Neural progenitor cell (in vitro differentiated cells): ENCODE measurements at regions not wholly inside any gene's neighbourhood (a gene's known extent, or its start where the extent isn't known, plus 50 kb on each side); places are given as distances from the start of the nearest gene placed in this dataset.
A peak's percentile ranks its signal among the peaks of the same experiment; 100 is the strongest.

ENCODE experiments used
- DNase-seq: peaks from one replicate; pipeline ENCODE4 v3.0.0-alpha.2; 2016; ENCODE audit warnings: low spot score
- H2AFZ ChIP-seq: fragments of 200-600 bp; sonication (generic); replicated peaks from 2 replicates; pipeline ENCODE4 v1.6.1; 2016; ENCODE audit warnings: antibody characterized with exemption
- H3F3A ChIP-seq: fragments of 200-600 bp; sonication (generic); 2 replicates; pipeline ENCODE4 v1.6.1; 2016; ENCODE audit warnings: antibody characterized with exemption, low read depth
- H3K27ac ChIP-seq: fragments of 200-600 bp; sonication (generic); 2 replicates; pipeline ENCODE4 v1.5.1; 2016; ENCODE audit warnings: mild to moderate bottlenecking
- H3K27me3 ChIP-seq: fragments of 200-600 bp; sonication (generic); 2 replicates; pipeline ENCODE4 v1.6.1; 2016; ENCODE audit warnings: mild to moderate bottlenecking, moderate library complexity
- H3K36me3 ChIP-seq: fragments of 200-600 bp; sonication (generic); 2 replicates; pipeline ENCODE4 v1.5.1; 2016
- H3K4me1 ChIP-seq: fragments of 200-600 bp; sonication (generic); 2 replicates; pipeline ENCODE4 v1.6.1; 2016; ENCODE audit warnings: mixed run types
- H3K4me2 ChIP-seq: fragments of 200-600 bp; sonication (generic); 2 replicates; pipeline ENCODE4 v1.6.1; 2016
- H3K4me3 ChIP-seq: fragments of 200-600 bp; sonication (generic); 2 replicates; pipeline ENCODE4 v1.5.1; 2016
- H3K79me2 ChIP-seq: fragments of 200-600 bp; sonication (generic); 2 replicates; pipeline ENCODE4 v1.6.1; 2016; ENCODE audit warnings: low read depth
- H3K9ac ChIP-seq: fragments of 200-600 bp; sonication (generic); 2 replicates; pipeline ENCODE4 v1.6.1; 2016
- H3K9me3 ChIP-seq: fragments of 200-600 bp; sonication (generic); 2 replicates; pipeline ENCODE4 v1.5.1; 2016; ENCODE audit warnings: low read depth
- H4K20me1 ChIP-seq: fragments of 200-600 bp; sonication (generic); 2 replicates; pipeline ENCODE4 v1.6.1; 2016; ENCODE audit warnings: low read depth
- H3K27ac Mint-ChIP-seq: 3 replicates; pipeline ENCODE4 v1.8.0; 2021; ENCODE audit warnings: mixed read lengths
- H3K27me3 Mint-ChIP-seq: 2 replicates; pipeline ENCODE4 v1.8.0; 2022; ENCODE audit warnings: low read depth, mild to moderate bottlenecking, inconsistent platforms, moderate library complexity, mixed read lengths; ENCODE audit not compliant: insufficient read depth
- H3K36me3 Mint-ChIP-seq: 3 replicates; pipeline ENCODE4 v1.8.0; 2021; ENCODE audit warnings: mixed read lengths
- H3K4me1 Mint-ChIP-seq: 3 replicates; pipeline ENCODE4 v1.8.0; 2021; ENCODE audit warnings: mixed read lengths
- H3K4me3 Mint-ChIP-seq: 3 replicates; pipeline ENCODE4 v1.8.0; 2021; ENCODE audit warnings: mild to moderate bottlenecking, moderate library complexity, mixed read lengths
- H3K9me3 Mint-ChIP-seq: 3 replicates; pipeline ENCODE4 v1.8.0; 2020; ENCODE audit warnings: mixed read lengths
- CTCF ChIP-seq: fragments of 200-600 bp; sonication (generic); IDR thresholded peaks from 2 replicates; pipeline ENCODE4 v1.5.1; 2017; ENCODE audit warnings: antibody characterized with exemption, mild to moderate bottlenecking
- EZH2 ChIP-seq: fragments of 200-600 bp; sonication (generic); IDR thresholded peaks from 2 replicates; pipeline ENCODE4 v1.6.1; 2017; ENCODE audit warnings: antibody characterized with exemption, mild to moderate bottlenecking, moderate library complexity
- EZH2phosphoT487 ChIP-seq: fragments of 200-600 bp; sonication (generic); IDR thresholded peaks from 2 replicates; pipeline ENCODE4 v1.6.1; 2017; ENCODE audit warnings: antibody characterized with exemption

DNA sequence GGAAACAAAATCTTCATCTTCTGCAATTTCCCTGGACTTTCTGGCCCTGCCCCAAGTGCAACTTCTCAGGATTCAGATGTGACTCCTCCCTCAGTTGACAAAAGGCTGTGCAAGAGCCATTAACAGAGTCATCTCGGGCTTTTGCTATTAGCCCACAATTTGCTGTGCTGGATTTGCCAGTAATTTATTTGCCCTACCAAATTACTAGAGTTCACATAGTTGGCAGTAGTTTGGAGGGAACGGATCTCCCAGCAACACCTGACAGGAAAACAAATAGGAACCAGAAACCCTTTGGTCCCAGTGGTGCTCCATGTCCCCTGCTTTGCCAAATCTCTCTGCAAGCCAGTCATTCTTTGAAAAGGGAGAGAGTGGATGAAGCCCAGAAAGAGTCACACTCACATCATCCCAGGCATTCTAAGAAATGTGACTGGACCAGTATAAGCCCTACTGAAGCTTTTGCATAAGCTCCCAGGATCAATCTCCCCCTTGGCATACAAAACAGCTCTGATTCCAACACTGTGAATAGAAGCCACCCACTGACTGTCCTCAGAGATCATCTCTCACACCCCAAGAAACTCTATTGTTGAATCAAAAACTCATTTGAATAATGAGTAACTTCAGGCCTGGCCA is 350.1 kb upstream of the NBEA start:
- Histone ChIP-seq H3K4me1 (peaks cover 24% of the 10 kb centered on the region), H3K27me3 (no peaks in the 10 kb centered on the region), H3K36me3 (no peaks in the 10 kb centered on the region), H3K79me2 (no peaks in the 10 kb centered on the region), H3K27ac (peak overlapping the region; percentile 39), H3F3A (peaks cover 19% of the 10 kb centered on the region), H4K20me1 (no peaks in the 10 kb centered on the region), H2AFZ (no peak overlapping the region), H3K9me3 (no peaks in the 10 kb centered on the region), H3K9ac (no peak overlapping the region), H3K4me2 (peak overlapping the region; percentile 19), H3K4me3 (no peak overlapping the region)
- Mint-ChIP-seq H3K36me3 (no peaks in the 10 kb centered on the region), H3K27ac (peak overlapping the region; percentile 42), H3K4me1 (peaks cover 20% of the 10 kb centered on the region), H3K9me3 (peaks cover 9% of the 10 kb centered on the region), H3K4me3 (no peak overlapping the region), H3K27me3 (no peaks in the 10 kb centered on the region)
- no peak for TF ChIP-seq EZH2phosphoT487
- peak; percentile 35 for DNase-seq

DNA sequence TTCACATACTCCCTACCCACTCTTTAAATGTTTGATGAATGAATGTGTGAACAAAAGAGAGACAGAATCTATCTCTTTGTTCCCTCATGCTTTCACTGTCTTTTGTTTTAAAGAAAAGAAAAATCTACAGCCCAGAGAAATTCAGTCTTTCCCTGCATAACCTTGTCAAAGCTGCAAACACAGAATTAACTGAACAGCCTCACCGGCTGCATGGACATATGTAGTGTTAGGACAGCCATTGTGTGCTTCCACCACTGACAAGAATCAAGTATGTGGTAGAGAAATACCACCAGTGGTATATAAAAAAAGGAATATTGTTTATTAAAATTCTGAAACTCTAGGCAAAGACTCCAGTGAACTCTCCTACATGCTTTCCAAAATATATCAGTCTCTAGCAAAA is 348.4 kb upstream of the NBEA start:
- Mint-ChIP-seq H3K9me3 (peaks cover 10% of the 10 kb centered on the region), H3K27ac (no peak overlapping the region), H3K36me3 (no peaks in the 10 kb centered on the region), H3K4me3 (no peak overlapping the region), H3K4me1 (peaks cover 20% of the 10 kb centered on the region), H3K27me3 (no peaks in the 10 kb centered on the region)
- peaks cover 19% of the 10 kb centered on the region for H3F3A ChIP-seq
- no peak overlapping the region for H3K9ac ChIP-seq
- H3K4me1 ChIP-seq = peaks cover 24% of the 10 kb centered on the region
- H3K4me2 ChIP-seq = no peak overlapping the region
- H3K79me2 ChIP-seq = no peaks in the 10 kb centered on the region
- no peak for DNase-seq
- H4K20me1 ChIP-seq = no peaks in the 10 kb centered on the region
- no peak for TF ChIP-seq EZH2phosphoT487
- TF ChIP-seq CTCF = no peak
- TF ChIP-seq EZH2 = no peak
- no peak overlapping the region for H2AFZ ChIP-seq
- H3K4me3 ChIP-seq = no peak overlapping the region
- no peak overlapping the region for H3K27ac ChIP-seq
- H3K9me3 ChIP-seq = no peaks in the 10 kb centered on the region
- H3K27me3 ChIP-seq = no peaks in the 10 kb centered on the region
- H3K36me3 ChIP-seq = no peaks in the 10 kb centered on the region

DNA sequence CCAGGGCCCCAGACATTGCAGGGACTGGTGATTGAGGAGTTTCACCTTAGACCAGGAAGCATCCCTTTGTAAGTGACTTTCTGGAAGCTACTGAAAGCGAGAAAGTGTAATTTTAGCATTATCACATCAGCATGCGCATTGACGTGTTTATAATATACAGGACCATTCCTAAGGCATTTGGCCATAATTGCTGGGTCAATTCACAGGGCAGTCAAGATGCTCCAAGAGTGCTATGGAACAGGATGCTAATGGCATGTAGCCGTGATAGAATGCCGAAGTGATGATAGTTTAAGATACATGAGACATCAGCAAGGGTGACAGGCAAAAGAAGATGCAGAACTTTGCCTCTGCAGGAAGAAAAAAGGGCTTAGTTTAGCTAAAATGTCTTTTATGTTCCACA is 347.6 kb upstream of the NBEA start:
- H3K9ac ChIP-seq = no peak overlapping the region
- no peaks in the 10 kb centered on the region for H3K27me3 Mint-ChIP-seq
- no peak overlapping the region for H3K27ac Mint-ChIP-seq
- no peaks in the 10 kb centered on the region for H4K20me1 ChIP-seq
- peaks cover 10% of the 10 kb centered on the region for H3K9me3 Mint-ChIP-seq
- no peak overlapping the region for H3K4me3 ChIP-seq
- peaks cover 19% of the 10 kb centered on the region for H3F3A ChIP-seq
- no peaks in the 10 kb centered on the region for H3K79me2 ChIP-seq
- DNase-seq = no peak
- H3K4me1 Mint-ChIP-seq = peaks cover 20% of the 10 kb centered on the region
- H3K27ac ChIP-seq = no peak overlapping the region
- no peak overlapping the region for H2AFZ ChIP-seq
- no peak overlapping the region for H3K4me3 Mint-ChIP-seq
- no peaks in the 10 kb centered on the region for H3K27me3 ChIP-seq
- no peaks in the 10 kb centered on the region for H3K9me3 ChIP-seq
- TF ChIP-seq CTCF (no peak), EZH2phosphoT487 (no peak)
- H3K36me3 ChIP-seq = no peaks in the 10 kb centered on the region
- no peak overlapping the region for H3K4me2 ChIP-seq
- H3K4me1 ChIP-seq = peaks cover 24% of the 10 kb centered on the region
- no peaks in the 10 kb centered on the region for H3K36me3 Mint-ChIP-seq

GRCh38 chr13:34608331-34608730 is 333.7 kb upstream of the NBEA start:
- no peak overlapping the region for H3K4me2 ChIP-seq
- no peak overlapping the region for H3K4me3 Mint-ChIP-seq
- no peaks in the 10 kb centered on the region for H3K27me3 ChIP-seq
- no peak overlapping the region for H2AFZ ChIP-seq
- H3K4me1 ChIP-seq = peaks cover 7% of the 10 kb centered on the region
- H3K27me3 Mint-ChIP-seq = peaks cover 4% of the 10 kb centered on the region
- H4K20me1 ChIP-seq = no peaks in the 10 kb centered on the region
- no peaks in the 10 kb centered on the region for H3K9me3 Mint-ChIP-seq
- peaks cover 25% of the 10 kb centered on the region for H3K4me1 Mint-ChIP-seq
- no peak overlapping the region for H3K27ac Mint-ChIP-seq
- H3K27ac ChIP-seq = no peak overlapping the region
- no peaks in the 10 kb centered on the region for H3K36me3 ChIP-seq
- no peak overlapping the region for H3K9ac ChIP-seq
- no peak overlapping the region for H3K4me3 ChIP-seq
- H3F3A ChIP-seq = no peaks in the 10 kb centered on the region
- no peaks in the 10 kb centered on the region for H3K79me2 ChIP-seq
- no peaks in the 10 kb centered on the region for H3K36me3 Mint-ChIP-seq
- no peak for DNase-seq
- TF ChIP-seq CTCF (no peak), EZH2 (no peak), EZH2phosphoT487 (no peak)
- H3K9me3 ChIP-seq = no peaks in the 10 kb centered on the region
